ENCODE measurements at regions not wholly inside any gene's neighbourhood (a gene's known extent, or its start where the extent isn't known, plus 50 kb on each side); places are given as distances from the start of the nearest gene placed in this dataset.

DNA sequence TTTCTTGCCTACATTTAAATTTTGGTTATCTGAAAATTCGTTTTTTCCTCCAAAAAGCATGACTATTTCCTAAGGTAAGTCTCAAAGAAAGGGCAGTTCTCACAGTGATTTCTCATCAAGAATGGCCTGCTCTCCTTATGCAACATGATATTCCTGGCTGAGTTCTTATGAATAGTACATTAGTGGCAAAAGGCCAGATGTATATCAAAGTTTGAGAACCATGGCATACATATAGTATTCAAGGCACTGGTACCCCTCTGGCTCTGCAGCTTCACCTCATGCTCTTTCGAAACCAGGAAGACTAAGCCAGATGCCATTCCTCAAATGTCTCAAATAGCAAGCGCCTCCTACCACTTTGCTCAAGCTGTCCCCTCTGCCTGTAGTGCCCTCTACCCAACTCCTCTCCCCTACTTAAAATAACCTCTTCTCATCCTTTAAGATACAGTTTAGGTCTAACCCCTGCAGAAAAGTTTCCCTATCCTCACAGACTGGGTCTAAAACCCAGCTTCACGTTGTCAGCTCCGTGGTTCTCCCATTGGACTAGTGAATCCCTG is 280.3 kb downstream of the HACE1 start:
- DNase-seq = no peak
- intact Hi-C loops (cut with DNase I) = no loop called here

- intact Hi-C loops (cut with DNase I) = no loop called here
- DNase-seq = no peak
These were observed 284.2 kb downstream of the HACE1 start for GRCh38 chr6:104575536-104575935.

- intact Hi-C loops (cut with DNase I) = no loop called here
- DNase-seq = no peak
These were observed 285.5 kb downstream of the HACE1 start for GRCh38 chr6:104574135-104574750.

DNA sequence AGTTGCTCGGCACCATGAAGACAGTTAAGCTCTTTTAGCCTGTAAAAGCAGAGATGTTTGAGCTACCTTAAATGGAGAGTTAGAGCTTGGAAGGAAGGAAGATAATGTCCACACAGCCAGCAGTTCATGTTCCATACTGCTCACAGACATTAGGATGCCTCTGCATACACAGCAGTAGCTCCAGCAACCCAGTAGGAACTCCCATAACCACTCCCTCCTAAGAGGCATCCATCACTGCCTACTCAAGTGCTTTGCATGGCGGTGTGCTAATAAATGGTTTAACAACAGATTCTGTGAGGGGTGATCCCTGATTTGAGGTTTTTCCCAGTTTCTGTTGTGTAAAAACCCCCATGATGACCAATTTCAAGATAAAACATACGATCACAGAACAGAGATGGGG is 286.4 kb downstream of the HACE1 start:
- DNase-seq = no peak
- intact Hi-C loops (cut with DNase I) = no loop called here

DNA sequence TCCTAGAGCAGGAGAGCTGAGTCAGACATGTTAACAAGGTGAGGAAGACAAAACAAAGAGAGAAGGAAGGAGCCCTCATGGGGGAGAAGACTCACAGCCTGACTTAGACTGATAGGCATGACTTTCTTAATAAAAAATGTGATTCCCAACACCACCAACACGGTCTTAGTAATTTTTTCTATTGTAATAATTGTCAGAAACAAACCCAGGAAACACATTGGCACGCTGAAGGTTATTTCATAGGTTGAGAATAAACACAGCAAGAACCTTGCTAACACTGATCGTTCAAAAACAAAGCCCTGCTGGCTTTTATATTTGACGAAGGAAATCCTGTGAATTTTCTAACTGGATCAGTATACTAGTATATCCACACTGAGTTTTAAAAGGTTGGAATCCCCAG is 286.8 kb downstream of the HACE1 start:
- no peak for DNase-seq
- intact Hi-C loops (cut with DNase I) = no loop called here

DNA sequence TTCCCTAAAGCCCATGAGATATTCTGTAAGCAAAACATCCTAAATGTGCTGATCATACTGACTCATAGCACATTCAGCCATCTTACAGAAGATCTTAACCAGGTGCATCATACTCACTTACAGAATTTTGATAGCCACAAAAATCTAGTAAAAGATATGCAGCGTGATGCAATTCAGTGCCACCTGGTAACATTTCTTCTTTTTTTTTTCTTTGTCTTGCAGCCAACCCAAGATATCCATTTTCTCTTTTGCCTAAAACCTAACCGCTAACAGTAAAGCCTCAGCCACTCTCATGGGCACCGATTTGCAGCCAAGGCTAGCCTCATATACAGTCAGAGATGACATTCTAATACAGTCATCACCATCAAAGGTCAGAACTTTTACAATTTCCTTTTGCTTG is 293.3 kb downstream of the HACE1 start:
- DNase-seq = no peak
- intact Hi-C loops (cut with DNase I) = no loop called here

DNA sequence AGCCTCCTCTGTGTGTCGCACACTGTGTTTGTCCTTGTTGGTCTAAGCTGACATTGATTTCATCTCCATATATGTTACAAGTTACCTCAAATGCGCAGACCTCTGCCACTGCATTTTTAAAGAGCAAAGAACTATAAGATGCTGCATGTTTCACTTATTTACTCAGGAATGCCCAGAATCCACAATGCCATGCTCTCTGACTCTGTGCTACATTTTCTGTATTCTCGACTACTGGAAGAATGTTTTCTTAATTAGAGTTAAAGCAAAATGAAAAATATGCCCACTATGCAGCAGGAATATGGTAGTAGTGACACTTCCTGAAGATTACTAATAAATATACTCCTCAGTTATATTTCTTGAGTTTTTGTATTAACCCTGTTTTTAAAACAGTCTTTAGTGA is 296.4 kb downstream of the HACE1 start:
- intact Hi-C loops (cut with DNase I) = no loop called here
- no peak for DNase-seq

GRCh38 chr6:104559435-104560202 is 300.1 kb downstream of the HACE1 start:
- intact Hi-C loops (cut with DNase I) = no loop called here
- no peak for DNase-seq

GRCh38 chr6:104558746-104559145 is 301.0 kb downstream of the HACE1 start:
- DNase-seq = no peak
- intact Hi-C loops (cut with DNase I) = no loop called here

GRCh38 chr6:104548297-104548696 is 311.4 kb downstream of the HACE1 start:
- intact Hi-C loops (cut with DNase I) = no loop called here

DNA sequence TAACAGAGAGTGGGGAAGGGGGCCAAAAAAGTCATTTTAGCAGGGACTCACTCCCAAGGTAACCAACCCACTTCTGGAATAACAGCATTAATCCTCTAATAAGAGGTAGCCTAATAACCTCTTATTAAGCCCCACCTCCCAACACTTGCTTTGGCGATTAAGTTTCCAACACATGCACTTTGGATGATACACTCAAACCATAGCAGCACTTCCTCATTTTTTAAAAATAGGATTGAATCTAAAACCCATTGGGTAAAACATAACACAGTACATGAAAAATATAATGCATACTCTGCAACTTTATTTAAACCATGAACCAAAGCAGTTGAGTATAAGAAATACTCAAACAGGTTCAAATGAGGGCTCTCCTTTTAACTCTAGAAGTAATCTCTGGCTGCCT is 318.3 kb downstream of the HACE1 start:
- DNase-seq = no peak
- intact Hi-C loops (cut with DNase I) = no loop called here

More at GRCh38 chr6:104548297-104548696, 311.4 kb downstream of the HACE1 start:
- DNase-seq = no peak

GRCh38 chr6:104540743-104541142 is 319.0 kb downstream of the HACE1 start:
- DNase-seq = no peak
- intact Hi-C loops (cut with DNase I) = no loop called here

GRCh38 chr6:104539173-104539572 is 320.5 kb downstream of the HACE1 start:
- DNase-seq = no peak
- intact Hi-C loops (cut with DNase I) = no loop called here

DNA sequence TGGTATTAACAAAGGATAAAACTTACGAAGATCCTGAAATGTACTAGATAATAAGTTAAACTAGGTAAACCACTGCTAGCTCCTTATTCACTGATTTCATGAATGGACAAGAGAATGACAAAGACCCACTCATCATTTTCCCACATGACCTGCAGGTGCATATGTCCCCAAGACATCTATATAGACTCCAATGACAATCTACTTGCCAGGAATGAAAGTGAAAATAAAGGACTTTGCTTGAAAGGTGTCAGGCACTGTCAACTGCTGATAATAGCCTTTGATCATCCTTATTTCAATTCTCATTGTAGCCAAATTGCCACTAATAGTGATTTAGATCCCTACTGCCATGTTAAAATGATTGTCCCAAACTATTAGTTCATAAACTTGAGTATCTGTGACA is 321.8 kb downstream of the HACE1 start:
- intact Hi-C loops (cut with DNase I) = no loop called here

GRCh38 chr6:104537180-104537579 is 322.5 kb downstream of the HACE1 start:
- no peak for DNase-seq
- intact Hi-C loops (cut with DNase I) = no loop called here

More for the DNA sequence above, 321.8 kb downstream of the HACE1 start:
- DNase-seq = no peak

- intact Hi-C loops (cut with DNase I) = no loop called here
- DNase-seq = no peak
These were observed 327.3 kb downstream of the HACE1 start for GRCh38 chr6:104532462-104532861.

DNA sequence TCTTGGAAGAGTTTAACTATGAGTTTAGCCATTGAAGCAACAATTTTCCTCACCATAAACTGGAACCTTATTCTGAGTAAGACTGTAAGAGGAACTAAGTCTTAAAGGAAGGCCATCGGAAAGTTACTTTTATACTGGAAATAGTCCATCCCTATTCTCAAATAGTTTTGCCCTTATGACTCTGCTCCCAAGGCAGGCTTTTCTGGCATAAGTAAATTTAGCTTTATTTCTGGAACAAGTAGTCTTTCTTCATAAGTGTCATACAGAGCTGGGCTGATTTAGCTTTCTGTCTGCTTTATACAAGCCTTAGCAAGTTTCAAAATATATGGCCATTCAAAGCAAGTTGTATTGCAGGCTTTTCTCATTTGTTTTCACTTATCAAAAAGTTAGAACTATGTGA is 328.1 kb downstream of the HACE1 start:
- intact Hi-C loops (cut with DNase I) = no loop called here
- no peak for DNase-seq

DNA sequence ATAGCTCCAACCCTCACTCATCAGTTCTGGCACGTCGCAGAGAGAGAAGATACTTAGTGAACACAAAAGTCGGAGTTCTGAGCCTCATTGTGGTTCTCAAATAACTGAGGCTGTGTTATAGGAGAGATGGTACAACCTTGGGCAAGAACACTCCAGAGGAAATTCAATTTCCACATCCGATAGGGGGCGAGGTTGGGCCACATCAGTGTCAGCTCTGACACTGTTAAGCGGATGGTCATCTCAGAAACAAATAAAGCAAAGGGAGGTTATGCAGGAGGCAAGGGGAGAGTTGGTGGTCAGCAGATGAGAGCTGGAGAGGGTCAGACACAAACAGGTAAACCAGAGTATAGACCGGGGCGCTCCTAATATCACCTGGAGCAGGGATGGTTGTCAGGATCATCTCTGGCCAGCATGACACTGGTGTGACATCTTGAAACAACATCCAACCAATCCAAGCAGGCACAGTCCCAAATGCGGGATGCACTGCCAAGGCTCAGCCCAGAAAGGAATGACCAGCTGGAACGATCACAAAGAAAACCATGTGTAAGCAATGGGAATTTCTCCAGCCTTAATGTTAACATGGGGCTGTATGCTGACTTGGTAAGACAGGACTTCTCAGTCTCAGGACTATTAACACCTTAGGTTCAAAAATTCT is 331.8 kb downstream of the HACE1 start:
- DNase-seq = peak in 4 of 10 donors; percentile 29 to 70 (median 42)
- intact Hi-C loops (cut with DNase I) = loop anchor here (5.0 kb wide), 1 partner anchor 244 kb away; no protein-coding TSS in a partner anchor

DNA sequence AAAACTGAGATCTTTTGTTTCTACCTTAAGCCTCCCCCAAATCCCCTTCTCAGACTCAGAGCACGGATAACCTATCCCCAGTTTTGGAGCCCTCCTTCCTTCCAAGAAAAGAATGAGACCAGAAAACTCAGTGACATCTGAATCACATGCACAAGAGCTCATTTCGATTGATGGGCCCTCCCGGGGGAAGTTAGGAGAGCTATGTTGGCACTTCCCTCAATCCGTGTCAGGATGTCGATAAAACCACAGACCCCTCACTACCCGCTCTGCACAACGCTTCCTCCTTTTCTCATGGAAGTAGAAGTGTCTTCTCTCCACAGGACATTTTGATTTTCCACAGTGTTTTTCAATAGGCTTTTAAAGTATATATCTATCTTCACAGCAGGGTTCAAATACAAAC is 332.4 kb downstream of the HACE1 start:
- DNase-seq = peak in 1 of 10 donors; percentile 73
- intact Hi-C loops (cut with DNase I) = loop anchor here (5.0 kb wide), 1 partner anchor 245 kb away; no protein-coding TSS in a partner anchor

GRCh38 chr6:104526376-104526775 is 333.3 kb downstream of the HACE1 start:
- intact Hi-C loops (cut with DNase I) = loop anchor here (5.0 kb wide), 1 partner anchor 246 kb away; no protein-coding TSS in a partner anchor
- DNase-seq = no peak

DNA sequence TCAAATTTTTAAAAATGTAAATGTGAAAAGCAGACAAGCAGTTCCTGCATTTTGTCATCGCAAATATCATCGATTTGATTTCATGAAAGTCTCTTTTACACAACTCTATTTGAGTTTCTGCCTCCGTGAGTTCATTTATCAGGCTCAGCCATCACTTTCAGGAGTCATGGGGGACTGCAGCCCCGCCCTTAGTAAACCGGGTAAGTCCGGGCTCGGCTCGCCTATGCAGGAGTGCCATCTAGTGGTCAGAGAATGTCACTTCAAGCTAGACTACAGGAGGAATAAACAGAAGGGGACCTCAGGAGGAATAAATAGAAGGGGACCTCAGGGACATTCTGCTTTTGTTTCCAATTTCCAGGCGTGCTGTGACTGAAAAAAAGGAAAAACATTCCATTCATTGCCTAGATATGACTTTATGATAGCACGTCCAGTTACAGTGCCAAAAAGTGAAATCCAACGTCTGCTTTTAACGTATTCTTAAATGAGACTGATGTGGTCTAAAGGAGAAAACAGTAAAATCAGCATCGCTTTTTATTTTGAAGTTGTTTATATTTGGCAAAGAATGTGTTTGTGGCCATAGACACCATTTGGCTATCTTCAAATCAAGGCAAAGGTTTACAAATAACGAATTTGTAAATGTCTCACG is 333.9 kb downstream of the HACE1 start:
- intact Hi-C loops (cut with DNase I) = loop anchor here (5.0 kb wide), 1 partner anchor 247 kb away; no protein-coding TSS in a partner anchor
- peak; percentile 61 to 97 (median 80) for DNase-seq
